Ammon's horn (tissue), 1 donor: ENCODE measurements at regions not wholly inside any gene's neighbourhood (a gene's known extent, or its start where the extent isn't known, plus 50 kb on each side); places are given as distances from the start of the nearest gene placed in this dataset.

ENCODE experiments used
- DNase-seq: peaks from one replicate; pipeline ENCODE4 v3.0.0-alpha.2; 2016; ENCODE audit warnings: low spot score

GRCh38 chr12:115700896-115701465, 576.5 kb downstream of the MED13L start:
- no peak for DNase-seq

- no peak for DNase-seq
Measured at GRCh38 chr12:115700081-115700480, 577.4 kb downstream of the MED13L start.

- no peak for DNase-seq
Measured at GRCh38 chr12:115698257-115698656, 579.2 kb downstream of the MED13L start.

GRCh38 chr12:115697340-115697739, 580.2 kb downstream of the MED13L start:
- DNase-seq = no peak

- no peak for DNase-seq
Measured at GRCh38 chr12:115694564-115694963, 582.9 kb downstream of the MED13L start.

GRCh38 chr12:115693970-115694369, 583.5 kb downstream of the MED13L start:
- no peak for DNase-seq

GRCh38 chr12:115691123-115691522, 586.4 kb downstream of the MED13L start:
- DNase-seq = no peak

GRCh38 chr12:115687094-115687493, 590.4 kb downstream of the MED13L start:
- DNase-seq = no peak

GRCh38 chr12:115683240-115683780, 594.2 kb downstream of the MED13L start:
- DNase-seq = no peak

- no peak for DNase-seq
Measured at GRCh38 chr12:115680967-115681366, 596.5 kb downstream of the MED13L start.

- no peak for DNase-seq
Measured at GRCh38 chr12:115672506-115673080, 604.9 kb downstream of the MED13L start.

- no peak for DNase-seq
Measured at GRCh38 chr12:115672086-115672485, 605.4 kb downstream of the MED13L start.

- no peak for DNase-seq
Measured at GRCh38 chr12:115670869-115671268, 606.6 kb downstream of the MED13L start.

- DNase-seq = no peak
Measured at GRCh38 chr12:115667116-115667515, 610.4 kb downstream of the MED13L start.

GRCh38 chr12:115666168-115666567, 611.3 kb downstream of the MED13L start:
- no peak for DNase-seq

GRCh38 chr12:115661112-115661511, 616.4 kb downstream of the MED13L start:
- DNase-seq = no peak

- no peak for DNase-seq
Measured at GRCh38 chr12:115660211-115660805, 617.2 kb downstream of the MED13L start.

- no peak for DNase-seq
Measured at GRCh38 chr12:115659422-115659821, 618.1 kb downstream of the MED13L start.

- no peak for DNase-seq
Measured at GRCh38 chr12:115657081-115658013, 620.1 kb downstream of the MED13L start.

GRCh38 chr12:115650026-115650425, 627.5 kb downstream of the MED13L start:
- no peak for DNase-seq

GRCh38 chr12:115648463-115648862, 629.0 kb downstream of the MED13L start:
- DNase-seq = no peak

GRCh38 chr12:115646210-115646609, 631.3 kb downstream of the MED13L start:
- DNase-seq = no peak
